ENCODE measurements at regions not wholly inside any gene's neighbourhood (a gene's known extent, or its start where the extent isn't known, plus 50 kb on each side); places are given as distances from the start of the nearest gene placed in this dataset.

DNA sequence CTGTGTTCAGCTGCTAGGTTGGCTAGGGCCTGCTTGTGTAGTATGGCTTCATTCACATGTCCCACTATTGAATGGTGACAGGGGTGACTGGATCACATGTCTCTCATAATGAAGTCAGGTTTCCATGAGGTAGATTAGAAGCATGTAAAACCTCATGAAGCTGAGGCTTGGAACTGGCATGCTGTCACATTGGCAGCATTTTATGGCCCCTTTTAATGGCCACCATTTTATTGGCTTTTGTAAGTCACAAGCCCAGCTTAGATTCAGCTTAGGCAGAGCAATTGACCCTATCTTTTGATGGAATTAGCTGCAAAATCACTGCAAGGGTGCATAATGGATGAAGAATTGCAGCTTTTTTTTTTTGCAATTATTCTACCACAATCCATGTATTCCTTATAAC is 583.5 kb downstream of the MED13L start:
- no peak for TF ChIP-seq CTCF (IDR thresholded peaks at IDR 0.05; ENCODE audit: low read depth, low read length, missing input control)
- TF ChIP-seq, protein P1, sequence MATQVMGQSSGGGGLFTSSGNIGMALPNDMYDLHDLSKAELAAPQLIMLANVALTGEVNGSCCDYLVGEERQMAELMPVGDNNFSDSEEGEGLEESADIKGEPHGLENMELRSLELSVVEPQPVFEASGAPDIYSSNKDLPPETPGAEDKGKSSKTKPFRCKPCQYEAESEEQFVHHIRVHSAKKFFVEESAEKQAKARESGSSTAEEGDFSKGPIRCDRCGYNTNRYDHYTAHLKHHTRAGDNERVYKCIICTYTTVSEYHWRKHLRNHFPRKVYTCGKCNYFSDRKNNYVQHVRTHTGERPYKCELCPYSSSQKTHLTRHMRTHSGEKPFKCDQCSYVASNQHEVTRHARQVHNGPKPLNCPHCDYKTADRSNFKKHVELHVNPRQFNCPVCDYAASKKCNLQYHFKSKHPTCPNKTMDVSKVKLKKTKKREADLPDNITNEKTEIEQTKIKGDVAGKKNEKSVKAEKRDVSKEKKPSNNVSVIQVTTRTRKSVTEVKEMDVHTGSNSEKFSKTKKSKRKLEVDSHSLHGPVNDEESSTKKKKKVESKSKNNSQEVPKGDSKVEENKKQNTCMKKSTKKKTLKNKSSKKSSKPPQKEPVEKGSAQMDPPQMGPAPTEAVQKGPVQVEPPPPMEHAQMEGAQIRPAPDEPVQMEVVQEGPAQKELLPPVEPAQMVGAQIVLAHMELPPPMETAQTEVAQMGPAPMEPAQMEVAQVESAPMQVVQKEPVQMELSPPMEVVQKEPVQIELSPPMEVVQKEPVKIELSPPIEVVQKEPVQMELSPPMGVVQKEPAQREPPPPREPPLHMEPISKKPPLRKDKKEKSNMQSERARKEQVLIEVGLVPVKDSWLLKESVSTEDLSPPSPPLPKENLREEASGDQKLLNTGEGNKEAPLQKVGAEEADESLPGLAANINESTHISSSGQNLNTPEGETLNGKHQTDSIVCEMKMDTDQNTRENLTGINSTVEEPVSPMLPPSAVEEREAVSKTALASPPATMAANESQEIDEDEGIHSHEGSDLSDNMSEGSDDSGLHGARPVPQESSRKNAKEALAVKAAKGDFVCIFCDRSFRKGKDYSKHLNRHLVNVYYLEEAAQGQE (IDR thresholded peaks at IDR 0.05) = no peak
- no peak for TF ChIP-seq RAD21 (IDR thresholded peaks at IDR 0.05)
- TF ChIP-seq FOXA2 (IDR thresholded peaks at IDR 0.05) = no peak
- TF ChIP-seq YY1 (IDR thresholded peaks at IDR 0.05) = no peak
- no peak for TF ChIP-seq SP1 (IDR thresholded peaks at IDR 0.05)
- TF ChIP-seq EGR1 (IDR thresholded peaks at IDR 0.05; ENCODE audit: low read depth in 2 of 2) = no peak
- no peak for TF ChIP-seq GABPA (IDR thresholded peaks at IDR 0.05 in 1 of 2, conservative IDR thresholded peaks at IDR 0.05 in 1 of 2)
- no peak for TF ChIP-seq RXRA (IDR thresholded peaks at IDR 0.05)
- TF ChIP-seq, protein P2, sequence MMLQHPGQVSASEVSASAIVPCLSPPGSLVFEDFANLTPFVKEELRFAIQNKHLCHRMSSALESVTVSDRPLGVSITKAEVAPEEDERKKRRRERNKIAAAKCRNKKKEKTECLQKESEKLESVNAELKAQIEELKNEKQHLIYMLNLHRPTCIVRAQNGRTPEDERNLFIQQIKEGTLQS (IDR thresholded peaks at IDR 0.05) = no peak
- TF ChIP-seq MAX (IDR thresholded peaks at IDR 0.05) = no peak
- no peak for TF ChIP-seq TAF1 (conservative IDR thresholded peaks at IDR 0.05)
- TF ChIP-seq JUND (IDR thresholded peaks at IDR 0.05) = no peak

Data from liver (tissue), 3 donors.